GM18505 (cell line): ENCODE measurements at regions not wholly inside any gene's neighbourhood (a gene's known extent, or its start where the extent isn't known, plus 50 kb on each side); places are given as distances from the start of the nearest gene placed in this dataset.
"Not testable (repeated sequence)": the region's sequence is repeated elsewhere in the genome, so short reads cannot be mapped to it uniquely, and the experiment has no call there.

Experiments
- ATAC-seq: cut with Tn5 transposase; IDR thresholded peaks from one replicate; pipeline ENCODE4 v1.9.1; 2021; ENCODE audit not compliant: unreplicated experiment
- POLR2A ChIP-seq: IDR thresholded peaks from 4 replicates; pipeline ENCODE4 v1.6.1; 2011; ENCODE audit warnings: borderline replicate concordance; ENCODE audit not compliant: insufficient read depth, insufficient read length; ENCODE audit errors: extremely low read depth

GRCh38 chr14:87046960-87047359 lies 946.0 kb downstream of the GALC start:
- TF ChIP-seq POLR2A, result no peak
- ATAC-seq, result no peak

GRCh38 chr14:87045956-87046355 lies 947.0 kb downstream of the GALC start:
- no peak for TF ChIP-seq POLR2A

GRCh38 chr14:87045246-87045645 lies 947.7 kb downstream of the GALC start:
- ATAC-seq, result no peak
- no peak for TF ChIP-seq POLR2A

More at GRCh38 chr14:87045956-87046355, 947.0 kb downstream of the GALC start:
- no peak for ATAC-seq

- no peak for ATAC-seq
- TF ChIP-seq POLR2A, result no peak
Observed at GRCh38 chr14:87044807-87045206, 948.2 kb downstream of the GALC start.

GRCh38 chr14:87043667-87044200 lies 949.2 kb downstream of the GALC start:
- ATAC-seq, result no peak
- TF ChIP-seq POLR2A, result no peak

- no peak for ATAC-seq
- no peak for TF ChIP-seq POLR2A
Observed at GRCh38 chr14:87042354-87042753, 950.6 kb downstream of the GALC start.

- no peak for ATAC-seq
- no peak for TF ChIP-seq POLR2A
Observed at GRCh38 chr14:87041290-87042020, 951.5 kb downstream of the GALC start.

- no peak for TF ChIP-seq POLR2A
- ATAC-seq, result no peak
Observed at GRCh38 chr14:87034680-87035079, 958.3 kb downstream of the GALC start.

- no peak for ATAC-seq
- no peak for TF ChIP-seq POLR2A
Observed at GRCh38 chr14:87030197-87030596, 962.8 kb downstream of the GALC start.

- not testable (repeated sequence) for ATAC-seq
Observed at GRCh38 chr14:87020106-87020505, 972.9 kb downstream of the GALC start.

GRCh38 chr14:87018294-87018693 lies 974.7 kb downstream of the GALC start:
- no peak for TF ChIP-seq POLR2A
- no peak for ATAC-seq

GRCh38 chr14:87017335-87017734 lies 975.6 kb downstream of the GALC start:
- no peak for TF ChIP-seq POLR2A
- ATAC-seq, result no peak

GRCh38 chr14:87014856-87015255 lies 978.1 kb downstream of the GALC start:
- TF ChIP-seq POLR2A, result no peak
- ATAC-seq, result no peak

- no peak for ATAC-seq
Observed at GRCh38 chr14:87013583-87013982, 979.4 kb downstream of the GALC start.

GRCh38 chr14:87008965-87009364 lies 984.0 kb downstream of the GALC start:
- ATAC-seq, result no peak
- TF ChIP-seq POLR2A, result no peak

More at GRCh38 chr14:87013583-87013982, 979.4 kb downstream of the GALC start:
- no peak for TF ChIP-seq POLR2A

- no peak for ATAC-seq
- no peak for TF ChIP-seq POLR2A
Observed at GRCh38 chr14:87005280-87005679, 987.7 kb downstream of the GALC start.

- no peak for ATAC-seq
- no peak for TF ChIP-seq POLR2A
Observed at GRCh38 chr14:87002776-87003175, 990.2 kb downstream of the GALC start.
